GM19452 (cell line): ENCODE measurements at regions not wholly inside any gene's neighbourhood (a gene's known extent, or its start where the extent isn't known, plus 50 kb on each side); places are given as distances from the start of the nearest gene placed in this dataset.
"Not testable (repeated sequence)": the region's sequence is repeated elsewhere in the genome, so short reads cannot be mapped to it uniquely, and the experiment has no call there.

Experiments used
- ATAC-seq: cut with Tn5 transposase; IDR thresholded peaks from one replicate; pipeline ENCODE4 v1.9.1; 2021; ENCODE audit not compliant: unreplicated experiment

GRCh38 chr4:183044924-183045640, 54.0 kb upstream of the WWC2 start:
- not testable (repeated sequence) for ATAC-seq

GRCh38 chr4:183038436-183038835, 60.6 kb upstream of the WWC2 start:
- ATAC-seq = no peak

DNA sequence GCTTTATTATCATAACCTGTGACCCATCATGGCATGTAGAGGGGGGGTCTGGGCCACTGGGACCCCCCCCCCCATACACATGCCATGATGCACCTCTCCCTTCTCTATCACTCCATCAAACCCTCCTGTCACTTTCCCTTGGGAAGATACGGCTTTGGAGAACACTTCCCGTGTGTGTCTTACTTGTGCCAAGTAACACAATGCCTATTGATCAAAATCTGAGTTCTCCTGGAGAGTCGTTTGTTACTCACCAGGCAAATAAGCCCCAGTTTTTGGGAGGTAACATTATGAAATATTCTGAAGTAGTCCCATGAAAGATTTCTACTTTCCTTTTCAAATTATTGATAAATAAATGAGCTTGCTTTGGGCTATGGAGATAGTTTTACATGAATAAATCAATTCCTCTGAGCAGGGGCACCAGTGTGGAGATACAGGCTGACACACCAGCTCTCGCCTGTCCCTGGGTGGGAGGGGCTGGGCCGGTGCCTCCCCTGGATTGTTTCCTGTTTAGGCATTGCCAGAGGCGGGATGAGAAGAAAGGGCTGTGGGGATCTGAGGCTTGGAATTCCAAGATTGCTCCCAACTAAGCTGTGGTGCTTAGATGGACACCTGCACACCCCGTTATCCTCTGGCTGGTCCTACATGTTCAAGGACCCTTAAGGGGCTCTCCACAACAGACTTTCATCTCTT, 63.2 kb upstream of the WWC2 start:
- no peak for ATAC-seq

DNA sequence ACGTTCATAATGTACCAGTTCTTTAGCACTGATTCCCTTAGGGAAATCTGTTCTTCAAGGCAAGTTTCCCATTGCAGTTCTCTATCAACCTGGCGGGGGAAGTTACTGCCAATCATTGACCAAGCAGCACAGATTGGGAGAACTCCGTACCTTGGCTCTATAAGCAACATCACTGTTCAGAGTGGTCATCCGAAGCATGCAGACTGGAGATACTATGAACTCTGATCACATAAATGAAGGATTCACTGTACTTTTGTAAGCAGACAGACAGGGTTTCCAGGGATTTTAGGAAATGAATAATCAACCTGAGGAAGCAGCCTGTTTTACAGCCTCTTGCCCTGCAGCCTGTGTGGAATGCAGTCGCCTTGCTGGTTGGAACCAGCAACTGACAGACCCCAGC, 63.8 kb upstream of the WWC2 start:
- ATAC-seq = no peak

DNA sequence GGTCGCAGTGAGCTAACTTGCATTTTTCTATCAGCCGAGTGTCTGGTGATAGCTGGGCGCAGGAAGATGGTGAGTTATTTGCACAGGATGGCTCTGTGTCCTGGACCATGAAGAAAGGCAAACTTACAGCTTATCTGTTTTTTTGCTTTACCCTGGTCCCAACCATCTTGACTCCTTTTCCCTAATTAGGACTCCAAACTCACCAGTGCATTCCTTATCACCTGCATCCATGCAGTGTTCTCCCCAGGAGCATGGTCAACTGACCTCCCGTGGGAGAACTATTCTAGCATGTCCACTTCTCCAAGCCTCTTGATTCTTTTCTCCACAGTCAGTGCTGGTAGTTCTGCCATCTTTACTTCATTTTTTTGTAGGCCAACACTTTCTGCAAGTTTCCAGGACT, 68.2 kb upstream of the WWC2 start:
- ATAC-seq = no peak

DNA sequence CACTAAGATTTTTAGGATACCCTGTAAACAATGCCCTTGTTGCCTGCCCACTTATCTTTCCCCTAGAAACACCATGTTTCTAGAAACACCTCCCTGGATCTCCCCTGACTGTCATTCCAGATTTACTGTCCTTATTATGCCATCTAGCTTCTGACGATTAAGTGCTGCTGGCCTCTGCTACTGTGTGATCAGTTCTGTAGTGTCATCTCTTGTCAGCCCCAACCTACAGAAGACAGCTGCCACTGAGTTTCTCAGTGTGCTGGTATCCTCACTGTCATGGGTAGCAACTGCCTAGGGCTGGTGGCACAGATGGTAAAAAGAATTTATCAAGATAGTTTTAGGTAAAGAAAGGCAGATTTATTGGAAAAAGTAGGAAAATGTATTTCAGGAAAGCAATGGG, 68.7 kb upstream of the WWC2 start:
- ATAC-seq = no peak

GRCh38 chr4:183029365-183029764, 69.7 kb upstream of the WWC2 start:
- no peak for ATAC-seq

DNA sequence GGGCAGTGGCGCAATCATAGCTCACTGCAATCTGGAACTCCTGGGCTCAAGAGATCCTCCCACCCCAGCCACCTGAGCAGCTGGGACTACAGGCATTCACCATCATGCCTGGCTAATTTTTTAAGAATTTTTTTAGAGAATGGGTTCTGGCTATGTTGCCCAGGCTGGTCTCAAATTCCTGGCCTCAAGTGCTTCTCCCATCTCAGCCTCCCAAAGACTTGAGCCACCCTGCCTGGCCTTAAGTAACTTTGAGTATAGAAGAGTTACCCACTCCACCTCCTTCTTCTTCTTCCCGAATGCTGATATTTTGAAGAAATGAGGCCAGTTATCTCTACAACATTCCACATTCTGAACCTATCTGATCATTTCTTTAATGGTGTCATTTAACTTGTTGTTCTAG, 72.4 kb upstream of the WWC2 start:
- ATAC-seq = no peak

GRCh38 chr4:183022617-183023016, 76.4 kb upstream of the WWC2 start:
- ATAC-seq = no peak

GRCh38 chr4:183017962-183018361, 81.1 kb upstream of the WWC2 start:
- ATAC-seq = no peak

GRCh38 chr4:183014361-183015084, 84.5 kb upstream of the WWC2 start:
- no peak for ATAC-seq

DNA sequence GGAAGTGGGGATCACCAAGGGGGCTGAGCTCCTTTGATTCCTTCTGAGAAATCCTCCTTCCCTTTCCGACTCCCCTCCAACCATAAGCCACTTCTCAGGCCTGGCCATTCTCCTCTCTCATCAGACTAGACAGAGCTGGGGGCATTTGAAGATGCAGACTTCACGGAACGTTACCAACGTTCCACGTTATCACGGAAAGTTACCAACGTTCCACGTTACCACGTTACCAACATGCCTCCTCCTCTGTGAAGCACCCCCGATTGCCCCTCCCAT, 85.4 kb upstream of the WWC2 start:
- no peak for ATAC-seq

- ATAC-seq = no peak
These were observed 86.0 kb upstream of the WWC2 start for GRCh38 chr4:183012879-183013729.

DNA sequence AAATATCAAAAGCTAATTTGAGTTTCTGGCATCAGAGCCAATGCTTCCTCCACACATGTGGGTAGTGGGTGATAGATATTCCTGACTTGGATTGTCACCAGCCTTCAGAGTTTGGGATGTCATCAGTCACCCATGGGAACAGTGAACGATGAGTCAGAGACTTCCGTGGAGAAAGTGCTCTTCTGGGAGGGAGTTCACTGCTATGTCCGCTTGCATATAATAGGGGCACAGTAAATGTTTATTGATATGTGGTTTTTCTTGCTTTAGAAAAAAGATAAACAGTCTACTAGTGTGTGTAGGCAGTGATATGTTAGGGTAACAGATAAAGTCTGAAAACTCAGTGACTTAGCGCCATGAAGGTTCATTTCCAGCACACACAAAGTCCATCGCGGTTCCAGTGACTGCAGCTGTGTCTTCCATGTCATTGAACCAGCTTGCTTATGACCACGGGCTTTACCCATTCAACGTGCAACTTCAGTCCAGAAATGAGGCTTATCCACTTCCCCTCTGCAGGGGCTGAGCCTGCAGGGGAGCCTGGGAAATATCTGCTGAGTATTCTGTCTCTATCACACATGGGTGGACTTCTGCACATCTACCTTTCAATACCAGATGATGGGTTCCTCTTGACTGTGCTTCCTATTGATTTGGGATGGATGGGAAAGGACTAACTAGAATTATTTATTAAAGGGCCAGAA, 87.7 kb upstream of the WWC2 start:
- ATAC-seq = no peak

DNA sequence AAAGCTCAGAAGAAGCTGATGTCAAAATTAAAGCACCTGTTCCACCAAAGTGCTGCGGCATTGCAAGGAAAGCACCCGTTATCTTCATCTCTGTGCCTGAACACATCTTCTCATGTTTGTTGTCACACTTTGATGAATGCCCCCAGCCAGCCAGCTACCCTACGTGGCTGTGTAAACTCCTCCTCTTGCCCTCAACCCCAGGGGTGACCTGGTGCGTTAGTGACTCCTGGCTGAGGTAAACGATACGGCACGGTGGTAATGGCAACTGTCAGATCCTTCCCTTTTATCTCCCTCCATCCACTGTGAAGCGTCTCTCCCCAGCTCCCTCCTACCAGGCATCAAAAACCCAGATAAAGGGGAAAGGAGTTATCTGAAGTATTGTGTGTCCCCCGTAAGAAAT, 90.6 kb upstream of the WWC2 start:
- no peak for ATAC-seq

GRCh38 chr4:183004370-183004769, 87.2 kb upstream of the DCTD start:
- ATAC-seq = not testable (repeated sequence)

DNA sequence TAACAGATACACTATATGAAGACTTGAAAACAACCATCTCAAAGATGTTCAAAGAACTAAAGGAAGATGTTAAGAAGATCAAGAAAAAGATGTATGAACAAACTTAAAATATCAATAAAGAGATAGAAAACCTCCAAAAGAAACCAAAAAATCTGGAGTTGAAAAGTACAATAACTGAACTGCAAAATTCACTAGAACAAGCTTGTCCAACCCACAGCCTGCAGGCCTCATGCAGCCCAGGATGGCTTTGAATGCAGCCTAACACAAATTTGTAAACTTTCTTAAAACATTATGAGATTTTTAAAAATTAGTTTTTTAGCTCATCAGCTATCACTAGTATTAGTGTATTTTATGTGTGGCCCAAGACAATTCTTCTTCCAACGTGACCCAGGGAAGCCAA, 77.0 kb upstream of the DCTD start:
- ATAC-seq = no peak

DNA sequence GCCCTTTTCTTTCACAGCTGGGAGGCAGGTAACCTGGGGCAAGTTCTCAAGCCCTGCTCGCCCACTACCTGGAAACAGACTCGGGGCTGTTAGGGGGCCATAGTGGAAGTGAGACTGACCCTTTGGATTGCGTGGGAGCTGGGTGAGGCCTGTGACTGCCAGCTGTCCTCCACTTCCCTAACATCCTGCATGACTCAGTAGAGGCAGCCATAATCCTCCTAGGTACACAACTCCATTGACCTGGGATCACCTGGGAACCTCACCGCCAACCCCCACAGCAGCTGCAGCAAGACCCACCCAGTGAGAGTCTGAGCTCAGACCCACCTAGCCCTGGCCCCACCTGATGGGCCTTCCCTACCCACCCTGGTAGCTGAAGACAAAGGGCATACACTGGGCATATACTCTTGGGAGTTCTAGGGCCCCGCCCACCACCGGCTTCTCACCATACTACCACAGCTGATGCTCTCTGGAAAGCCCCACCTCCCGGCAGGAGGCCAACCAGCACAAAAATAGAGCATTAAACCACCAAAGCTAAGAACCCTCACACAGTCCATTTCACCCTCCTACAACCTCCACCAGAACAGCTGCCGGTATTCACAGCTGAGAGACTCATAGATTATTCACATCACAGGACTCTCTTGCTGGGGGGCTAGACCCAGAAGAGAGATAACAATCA, 61.1 kb upstream of the DCTD start:
- ATAC-seq = peak; percentile 58

DNA sequence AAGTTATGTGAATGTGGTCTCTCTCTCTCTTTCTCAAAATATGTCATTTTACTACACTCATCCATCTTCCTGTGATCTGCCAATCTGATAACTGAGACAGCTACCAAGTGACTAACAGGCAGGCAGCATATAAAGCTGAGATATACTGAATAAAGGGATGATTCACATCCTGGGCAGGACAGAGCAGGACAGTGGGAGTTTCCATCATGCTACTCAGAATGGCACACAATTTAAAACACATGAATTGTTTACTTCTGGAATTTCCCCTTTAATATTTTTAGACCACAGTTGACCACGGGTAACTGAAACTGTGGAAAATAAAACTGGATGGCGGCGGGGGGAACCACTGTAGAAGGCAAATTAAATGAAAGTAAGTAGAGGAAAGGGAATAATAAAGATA, 58.6 kb upstream of the DCTD start:
- peak; percentile 72 for ATAC-seq

DNA sequence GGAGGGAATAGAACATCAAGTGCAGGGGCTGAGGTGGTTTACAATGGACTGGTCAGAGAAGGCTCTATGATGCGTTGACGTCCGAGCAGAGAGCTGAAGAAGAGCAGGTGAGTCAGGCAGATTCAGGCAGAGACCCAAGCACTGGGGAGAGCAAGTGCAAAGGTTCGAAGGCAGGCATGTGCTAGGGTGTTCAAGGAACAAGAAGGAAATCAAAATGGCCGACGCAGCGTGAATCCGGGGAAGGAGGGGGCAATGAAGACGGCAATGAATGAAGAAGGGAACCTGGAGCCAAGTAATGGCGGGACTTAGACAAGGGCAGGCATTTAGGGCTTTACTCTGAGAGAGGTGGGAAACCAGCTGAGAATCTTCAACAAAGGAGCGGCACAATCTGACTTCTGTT, 56.8 kb upstream of the DCTD start:
- no peak for ATAC-seq
